DOHH2 (cell line): ENCODE measurements at regions not wholly inside any gene's neighbourhood (a gene's known extent, or its start where the extent isn't known, plus 50 kb on each side); places are given as distances from the start of the nearest gene placed in this dataset.

Source experiments
- H3F3A ChIP-seq: fragments of 200-600 bp; sonication (generic), shearing (Covaris generic); 2 replicates; pipeline ENCODE4 v1.6.0; 2016; ENCODE audit warnings: antibody characterized with exemption, mild to moderate bottlenecking; ENCODE audit not compliant: control insufficient read depth, insufficient read depth
- H3K27ac ChIP-seq: fragments of 200-600 bp; sonication (generic); 2 replicates; pipeline ENCODE4 v1.5.1; 2014; ENCODE audit warnings: low read depth, mild to moderate bottlenecking, low read length, moderate library complexity
- H3K27me3 ChIP-seq: fragments of 200-600 bp; sonication (generic); 2 replicates; pipeline ENCODE4 v1.6.1; 2014; ENCODE audit warnings: mild to moderate bottlenecking, low read length, mixed read lengths; ENCODE audit not compliant: control insufficient read depth
- H3K36me3 ChIP-seq: fragments of 200-600 bp; sonication (generic); 2 replicates; pipeline ENCODE4 v1.6.1; 2014; ENCODE audit warnings: mild to moderate bottlenecking, low read length, moderate library complexity, mixed read lengths; ENCODE audit not compliant: control insufficient read depth
- H3K4me1 ChIP-seq: fragments of 200-600 bp; sonication (generic); 2 replicates; pipeline ENCODE4 v1.6.1; 2014; ENCODE audit warnings: mild to moderate bottlenecking, low read length, mixed read lengths; ENCODE audit not compliant: control insufficient read depth
- H3K4me2 ChIP-seq: fragments of 200-600 bp; sonication (generic); 2 replicates; pipeline ENCODE4 v1.6.0; 2014; ENCODE audit warnings: mild to moderate bottlenecking, low read length, moderate library complexity
- H3K4me3 ChIP-seq: fragments of 200-600 bp; sonication (generic); 2 replicates; pipeline ENCODE4 v1.5.1; 2014; ENCODE audit warnings: mild to moderate bottlenecking, low read length, mixed read lengths
- H3K79me2 ChIP-seq: fragments of 200-600 bp; sonication (generic); 2 replicates; pipeline ENCODE4 v1.6.1; 2014; ENCODE audit warnings: mild to moderate bottlenecking, low read length, mixed read lengths; ENCODE audit not compliant: control insufficient read depth
- H3K9me2 ChIP-seq: fragments of 200-600 bp; sonication (generic); replicated peaks from 2 replicates; pipeline ENCODE4 v1.6.1; 2014; ENCODE audit warnings: mild to moderate bottlenecking, low read length, mixed read lengths; ENCODE audit not compliant: control insufficient read depth
- H3K9me3 ChIP-seq: fragments of 200-600 bp; sonication (generic); 2 replicates; pipeline ENCODE4 v1.6.1; 2014; ENCODE audit warnings: antibody characterized with exemption, low read length, mixed read lengths; ENCODE audit not compliant: control insufficient read depth, insufficient read depth
- H4K20me1 ChIP-seq: fragments of 200-600 bp; sonication (generic); 2 replicates; pipeline ENCODE4 v1.6.0; 2014; ENCODE audit warnings: low read depth, mild to moderate bottlenecking, antibody characterized with exemption, low read length, moderate library complexity; ENCODE audit not compliant: control insufficient read depth, insufficient read depth
- EZH2phosphoT487 ChIP-seq: fragments of 200-600 bp; sonication (generic); IDR thresholded peaks from 2 replicates; pipeline ENCODE4 v1.6.1; 2017; ENCODE audit warnings: borderline replicate concordance, mild to moderate bottlenecking, antibody characterized with exemption, low read length, moderate library complexity, mixed read lengths
- TF ChIP-seq, protein P1 (sequence below): fragments of 200-600 bp; sonication (generic); IDR thresholded peaks from one replicate; pipeline ENCODE4 v1.5.1; 2014; ENCODE audit warnings: antibody characterized with exemption, mild to moderate bottlenecking, low read depth, low read length; ENCODE audit not compliant: poor library complexity, severe bottlenecking

- Histone ChIP-seq H3K79me2 (no peaks in the 10 kb centered on the region), H3K9me3 (no peaks in the 10 kb centered on the region), H3F3A (no peaks in the 10 kb centered on the region), H3K4me2 (no peak overlapping the region), H4K20me1 (no peaks in the 10 kb centered on the region), H3K4me1 (no peaks in the 10 kb centered on the region), H3K27me3 (no peaks in the 10 kb centered on the region), H3K27ac (no peak overlapping the region), H3K9me2 (no peaks in the 10 kb centered on the region), H3K4me3 (no peak overlapping the region), H3K36me3 (no peaks in the 10 kb centered on the region)
- no peak for TF ChIP-seq EZH2phosphoT487
- TF ChIP-seq, protein P1, sequence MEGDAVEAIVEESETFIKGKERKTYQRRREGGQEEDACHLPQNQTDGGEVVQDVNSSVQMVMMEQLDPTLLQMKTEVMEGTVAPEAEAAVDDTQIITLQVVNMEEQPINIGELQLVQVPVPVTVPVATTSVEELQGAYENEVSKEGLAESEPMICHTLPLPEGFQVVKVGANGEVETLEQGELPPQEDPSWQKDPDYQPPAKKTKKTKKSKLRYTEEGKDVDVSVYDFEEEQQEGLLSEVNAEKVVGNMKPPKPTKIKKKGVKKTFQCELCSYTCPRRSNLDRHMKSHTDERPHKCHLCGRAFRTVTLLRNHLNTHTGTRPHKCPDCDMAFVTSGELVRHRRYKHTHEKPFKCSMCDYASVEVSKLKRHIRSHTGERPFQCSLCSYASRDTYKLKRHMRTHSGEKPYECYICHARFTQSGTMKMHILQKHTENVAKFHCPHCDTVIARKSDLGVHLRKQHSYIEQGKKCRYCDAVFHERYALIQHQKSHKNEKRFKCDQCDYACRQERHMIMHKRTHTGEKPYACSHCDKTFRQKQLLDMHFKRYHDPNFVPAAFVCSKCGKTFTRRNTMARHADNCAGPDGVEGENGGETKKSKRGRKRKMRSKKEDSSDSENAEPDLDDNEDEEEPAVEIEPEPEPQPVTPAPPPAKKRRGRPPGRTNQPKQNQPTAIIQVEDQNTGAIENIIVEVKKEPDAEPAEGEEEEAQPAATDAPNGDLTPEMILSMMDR = no peak
Observed at GRCh38 chr7:21089653-21090052, 303.0 kb upstream of the SP8 start.

GRCh38 chr7:21092766-21093702 is 306.3 kb upstream of the SP8 start:
- Histone ChIP-seq H3K9me2 (no peaks in the 10 kb centered on the region), H3K9me3 (no peaks in the 10 kb centered on the region), H3K79me2 (no peaks in the 10 kb centered on the region), H3K27ac (no peak overlapping the region), H3K4me3 (no peak overlapping the region), H3K4me2 (no peak overlapping the region), H3K4me1 (no peaks in the 10 kb centered on the region), H4K20me1 (no peaks in the 10 kb centered on the region), H3K27me3 (no peaks in the 10 kb centered on the region), H3F3A (no peaks in the 10 kb centered on the region), H3K36me3 (no peaks in the 10 kb centered on the region)
- TF ChIP-seq EZH2phosphoT487 = no peak
- TF ChIP-seq, protein P1 = no peak

DNA sequence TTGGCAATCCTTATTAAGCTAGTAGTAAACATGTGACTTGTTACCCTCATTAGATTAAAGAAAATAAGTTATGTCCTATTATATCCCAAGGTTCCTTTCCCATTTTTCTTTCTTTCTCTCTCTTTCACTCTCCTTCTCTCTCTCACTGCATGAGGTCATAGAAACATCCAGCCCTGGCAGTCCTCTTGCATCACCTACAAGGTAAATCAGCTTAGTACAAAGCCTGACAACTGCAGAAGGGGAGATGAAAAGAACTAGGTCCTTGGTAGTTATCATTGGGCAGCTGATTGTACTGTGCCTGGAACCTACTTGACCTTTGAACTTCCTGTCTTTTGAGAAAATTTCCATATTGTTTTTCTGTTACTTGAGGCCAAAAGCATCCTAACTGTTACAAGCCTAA is 307.9 kb upstream of the SP8 start:
- no peak overlapping the region for H3K4me3 ChIP-seq
- no peaks in the 10 kb centered on the region for H4K20me1 ChIP-seq
- H3K79me2 ChIP-seq = no peaks in the 10 kb centered on the region
- H3K9me3 ChIP-seq = no peaks in the 10 kb centered on the region
- no peaks in the 10 kb centered on the region for H3K9me2 ChIP-seq
- TF ChIP-seq, protein P1 = no peak
- TF ChIP-seq EZH2phosphoT487 = no peak
- H3K36me3 ChIP-seq = no peaks in the 10 kb centered on the region
- no peaks in the 10 kb centered on the region for H3K27me3 ChIP-seq
- no peak overlapping the region for H3K4me2 ChIP-seq
- no peaks in the 10 kb centered on the region for H3K4me1 ChIP-seq
- H3F3A ChIP-seq = no peaks in the 10 kb centered on the region
- no peak overlapping the region for H3K27ac ChIP-seq
